ENCODE measurements at regions not wholly inside any gene's neighbourhood (a gene's known extent, or its start where the extent isn't known, plus 50 kb on each side); places are given as distances from the start of the nearest gene placed in this dataset.
"Not testable (repeated sequence)": the region's sequence is repeated elsewhere in the genome, so short reads cannot be mapped to it uniquely, and the experiment has no call there.

DNA sequence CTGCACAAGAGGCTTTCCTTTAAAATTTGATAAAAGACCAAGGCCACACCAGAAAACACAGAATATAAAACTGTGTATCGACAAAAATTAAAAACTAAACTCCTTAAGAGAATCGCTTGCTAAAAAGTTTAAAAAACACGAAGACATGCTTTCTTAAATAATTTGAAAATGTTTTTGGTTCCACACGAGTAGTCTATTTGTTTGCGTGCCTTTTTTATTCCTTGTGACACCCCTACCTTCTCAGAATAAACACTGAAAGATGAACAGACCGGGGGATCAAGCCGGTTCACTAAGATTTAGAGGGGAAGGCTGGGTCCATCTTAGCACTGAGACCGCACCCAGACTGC is 256.4 kb upstream of the STARD13 start:
- DNase-seq (ENCODE audit: low spot score) = no peak
- intact Hi-C loops (cut with DNase I) = loop anchor here (1.0 to 5.0 kb wide), 10 partner anchors 31 to 955 kb away; partner anchors contain the start of genes PDS5B and STARD13

DNA sequence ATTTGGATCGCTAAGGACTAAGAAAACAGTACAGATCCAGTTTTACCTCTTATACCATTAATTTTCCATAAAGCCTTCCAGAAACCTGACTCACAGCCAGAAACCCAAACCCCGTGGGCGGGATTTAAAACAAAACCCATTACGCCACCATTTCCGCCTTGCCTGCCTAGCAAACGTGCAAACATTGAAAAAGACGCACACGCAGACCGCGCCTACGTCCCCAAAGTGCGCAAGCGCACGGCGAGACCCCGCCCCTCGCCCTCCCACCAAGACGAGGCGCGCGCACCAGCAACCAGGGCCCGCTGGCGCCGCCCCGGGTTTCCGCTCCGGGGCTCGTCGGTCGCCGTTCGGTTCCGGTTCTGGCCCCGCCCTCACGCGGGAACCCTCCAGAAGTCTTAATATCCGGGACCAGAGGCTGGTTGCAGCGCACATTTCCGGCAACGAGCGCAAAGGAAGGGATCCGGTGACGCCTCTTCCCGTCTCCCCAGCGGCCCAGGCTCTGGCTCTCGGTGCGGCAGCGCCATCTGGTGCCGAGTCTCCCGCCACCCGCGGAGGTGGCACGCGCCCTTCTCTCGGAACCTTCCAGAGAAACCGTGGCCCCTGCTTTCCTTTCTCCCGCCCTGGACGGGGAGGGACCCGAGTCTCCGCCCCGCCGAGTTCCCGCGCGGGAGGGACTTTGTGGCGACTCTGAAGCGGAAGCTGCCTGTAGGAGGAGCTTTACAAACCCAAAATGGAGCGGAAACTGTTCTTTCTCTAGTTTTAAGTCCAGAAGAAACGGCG is 256.9 kb upstream of the STARD13 start:
- peak; percentile 99 for DNase-seq (ENCODE audit: low spot score)
- intact Hi-C loops (cut with DNase I) = loop anchor here (1.0 to 5.0 kb wide), 9 partner anchors 50 to 956 kb away; partner anchors contain the start of genes PDS5B and STARD13

DNA sequence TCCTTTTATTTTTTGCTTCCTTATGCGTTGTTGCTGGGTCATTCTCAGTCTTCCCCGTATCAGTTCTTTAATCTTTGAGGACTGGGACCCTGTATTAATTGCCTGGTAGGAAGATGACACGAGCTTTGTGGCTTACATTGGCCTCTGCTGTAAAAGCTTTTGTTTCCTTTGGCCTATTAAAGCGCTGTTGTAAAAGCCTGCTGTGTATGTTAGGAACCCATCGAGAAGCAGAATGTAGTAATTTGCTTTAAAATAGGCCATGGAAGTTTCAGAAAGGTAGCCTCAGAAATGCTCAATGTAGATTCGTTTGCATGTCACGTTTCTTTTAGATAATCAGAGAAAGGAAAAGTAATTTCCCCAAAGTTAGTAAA is 257.5 kb upstream of the STARD13 start:
- intact Hi-C loops (cut with DNase I) = loop anchor here (2.0 to 5.0 kb wide), 6 partner anchors 51 to 956 kb away; partner anchors contain the start of gene PDS5B
- DNase-seq (ENCODE audit: low spot score) = no peak

DNA sequence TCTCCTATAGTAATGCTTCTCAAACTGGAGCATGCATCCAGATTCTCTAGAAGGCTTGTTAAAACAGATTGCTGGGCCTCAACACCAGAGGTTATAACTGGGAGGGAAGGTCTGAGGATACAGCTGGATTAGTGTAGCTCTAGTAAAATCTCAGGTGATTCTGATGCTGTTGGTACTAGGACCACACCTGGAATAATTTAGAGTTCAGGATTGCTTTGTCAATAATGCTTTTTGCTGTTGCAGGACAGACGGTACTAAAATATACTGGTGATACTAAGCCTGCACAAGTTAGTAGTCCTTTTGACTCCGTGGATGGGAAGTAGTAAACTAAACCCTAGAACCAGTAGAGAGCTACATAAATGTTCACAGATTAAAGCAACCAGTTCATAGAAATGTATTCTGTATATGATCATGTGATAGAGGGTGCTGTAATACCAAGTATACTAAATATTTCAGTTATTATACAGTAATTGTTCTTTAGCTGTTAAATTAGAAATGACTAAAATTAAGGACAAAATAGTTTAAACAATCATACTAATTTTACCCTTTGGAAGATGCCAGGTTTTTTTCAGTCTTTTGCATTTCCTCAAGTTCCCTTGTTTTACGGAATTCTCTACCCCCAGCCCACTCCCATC is 258.2 kb upstream of the STARD13 start:
- intact Hi-C loops (cut with DNase I) = loop anchor here (2.0 to 5.0 kb wide), 6 partner anchors 51 to 957 kb away; partner anchors contain the start of gene PDS5B
- no peak for DNase-seq (ENCODE audit: low spot score)

DNA sequence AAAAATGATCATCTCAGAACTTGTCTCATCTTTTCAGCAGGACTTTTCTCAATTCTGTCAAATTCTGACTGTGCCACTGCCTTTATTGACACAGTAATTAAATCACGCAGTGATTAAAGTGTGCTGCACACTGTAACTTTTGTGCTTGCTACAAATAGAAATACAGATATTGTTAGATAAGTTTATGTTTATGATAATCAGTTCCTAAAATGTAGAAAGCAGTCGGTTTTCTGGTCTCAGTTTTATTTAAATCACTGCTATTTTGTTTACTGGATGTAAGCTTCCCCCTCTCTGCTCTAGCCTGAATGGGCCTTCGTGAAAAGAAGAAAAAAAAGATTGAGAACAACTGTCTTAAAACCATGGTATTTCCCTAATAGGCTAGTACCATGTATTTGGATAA is 258.8 kb upstream of the STARD13 start:
- no peak for DNase-seq (ENCODE audit: low spot score)
- intact Hi-C loops (cut with DNase I) = loop anchor here (5.0 kb wide), 3 partner anchors 52 to 317 kb away; no protein-coding TSS in a partner anchor

DNA sequence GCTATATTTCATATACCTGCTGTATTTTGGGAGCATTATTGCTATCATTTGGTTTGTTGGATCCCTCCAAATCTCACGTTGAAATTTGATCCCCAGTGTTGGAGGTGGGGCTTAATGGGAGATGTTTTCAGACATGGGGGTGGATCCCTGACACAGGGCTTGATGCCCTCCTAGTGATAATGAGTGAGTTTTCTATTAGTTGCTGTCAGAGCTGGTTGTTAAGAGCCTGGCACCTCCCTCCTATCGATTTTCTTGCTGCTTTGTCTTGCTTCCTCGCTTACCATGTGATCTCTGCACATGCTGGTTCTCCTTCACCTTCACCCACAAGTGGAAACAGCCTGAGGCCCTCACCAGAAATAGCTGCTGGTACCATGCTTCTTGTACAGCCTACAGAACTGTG is 259.9 kb upstream of the STARD13 start:
- no peak for DNase-seq (ENCODE audit: low spot score)
- intact Hi-C loops (cut with DNase I) = no loop called here

DNA sequence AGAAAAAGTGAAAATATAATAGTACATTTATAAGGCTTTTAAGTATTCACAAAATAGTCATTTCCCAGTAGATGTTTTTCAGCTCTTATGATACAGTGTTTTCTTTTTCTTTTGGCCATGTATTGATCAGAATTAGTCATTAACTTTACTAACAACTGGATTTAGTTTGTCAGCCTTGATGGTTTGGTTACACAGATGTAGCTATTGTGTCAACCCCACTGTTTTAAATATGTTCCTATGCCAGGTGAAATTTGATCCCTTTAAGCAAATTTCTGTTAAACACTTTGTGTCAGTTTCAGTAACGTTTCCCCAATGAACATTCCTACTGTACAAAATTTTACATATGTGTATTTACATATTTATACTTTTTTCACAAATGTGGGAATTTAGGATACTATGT is 261.5 kb upstream of the STARD13 start:
- intact Hi-C loops (cut with DNase I) = no loop called here
- no peak for DNase-seq (ENCODE audit: low spot score)

DNA sequence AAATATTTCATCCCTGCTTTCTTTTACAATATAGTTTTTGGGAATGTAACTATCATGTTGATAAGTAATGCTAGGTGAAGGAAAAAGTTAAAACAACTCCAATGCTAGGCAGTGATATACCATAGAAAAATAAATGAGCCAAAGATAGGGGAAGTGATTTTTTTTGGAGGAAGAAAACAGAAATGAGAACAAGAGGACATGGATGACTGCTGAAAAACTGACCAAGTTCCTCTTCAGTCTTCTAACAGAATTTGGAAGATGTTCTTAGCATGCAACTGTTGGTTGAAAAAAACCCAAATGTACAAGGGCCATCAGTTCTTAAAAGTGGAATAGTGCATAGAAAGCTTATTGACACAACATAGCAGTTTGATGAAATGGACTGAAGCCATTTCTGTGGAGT is 262.5 kb upstream of the STARD13 start:
- intact Hi-C loops (cut with DNase I) = no loop called here
- DNase-seq (ENCODE audit: low spot score) = no peak

DNA sequence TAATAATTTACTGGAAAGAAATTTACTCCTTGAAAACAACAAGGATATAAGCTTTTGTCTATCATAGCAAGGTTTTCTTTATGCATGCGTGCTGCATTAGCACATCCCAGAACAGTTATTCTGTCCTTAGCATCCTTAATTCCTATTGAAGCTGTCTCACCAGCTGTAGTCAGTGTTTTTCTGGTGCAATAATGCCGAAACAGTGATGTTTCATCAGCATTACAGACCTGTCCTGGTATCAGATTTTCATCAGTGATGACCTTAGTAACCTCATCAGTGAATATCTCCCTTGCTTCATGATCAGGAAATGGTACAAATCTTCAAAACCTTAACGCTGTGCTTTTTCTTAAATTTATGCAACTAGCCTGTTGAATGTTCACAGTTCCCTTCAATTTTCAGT is 264.7 kb upstream of the STARD13 start:
- intact Hi-C loops (cut with DNase I) = no loop called here
- DNase-seq (ENCODE audit: low spot score) = no peak

DNA sequence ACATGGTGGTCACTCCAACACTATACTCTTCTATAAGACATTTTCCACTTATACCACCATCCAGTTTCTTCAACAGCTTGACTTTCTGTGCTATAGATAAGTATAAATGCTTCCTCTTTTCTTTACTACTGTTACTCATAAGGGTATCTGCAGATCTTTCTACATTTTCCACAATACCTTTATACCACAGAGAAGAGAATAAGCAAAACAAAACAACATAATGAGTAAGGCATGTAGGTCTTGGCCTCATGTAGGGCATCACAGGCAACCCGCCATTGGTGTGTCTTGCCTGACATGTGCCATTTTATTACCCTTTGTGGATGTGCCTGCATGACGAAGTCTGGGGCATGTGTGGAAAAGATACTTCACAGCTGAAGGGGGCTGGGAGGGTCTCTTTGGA is 265.3 kb upstream of the STARD13 start:
- intact Hi-C loops (cut with DNase I) = no loop called here
- no peak for DNase-seq (ENCODE audit: low spot score)

DNA sequence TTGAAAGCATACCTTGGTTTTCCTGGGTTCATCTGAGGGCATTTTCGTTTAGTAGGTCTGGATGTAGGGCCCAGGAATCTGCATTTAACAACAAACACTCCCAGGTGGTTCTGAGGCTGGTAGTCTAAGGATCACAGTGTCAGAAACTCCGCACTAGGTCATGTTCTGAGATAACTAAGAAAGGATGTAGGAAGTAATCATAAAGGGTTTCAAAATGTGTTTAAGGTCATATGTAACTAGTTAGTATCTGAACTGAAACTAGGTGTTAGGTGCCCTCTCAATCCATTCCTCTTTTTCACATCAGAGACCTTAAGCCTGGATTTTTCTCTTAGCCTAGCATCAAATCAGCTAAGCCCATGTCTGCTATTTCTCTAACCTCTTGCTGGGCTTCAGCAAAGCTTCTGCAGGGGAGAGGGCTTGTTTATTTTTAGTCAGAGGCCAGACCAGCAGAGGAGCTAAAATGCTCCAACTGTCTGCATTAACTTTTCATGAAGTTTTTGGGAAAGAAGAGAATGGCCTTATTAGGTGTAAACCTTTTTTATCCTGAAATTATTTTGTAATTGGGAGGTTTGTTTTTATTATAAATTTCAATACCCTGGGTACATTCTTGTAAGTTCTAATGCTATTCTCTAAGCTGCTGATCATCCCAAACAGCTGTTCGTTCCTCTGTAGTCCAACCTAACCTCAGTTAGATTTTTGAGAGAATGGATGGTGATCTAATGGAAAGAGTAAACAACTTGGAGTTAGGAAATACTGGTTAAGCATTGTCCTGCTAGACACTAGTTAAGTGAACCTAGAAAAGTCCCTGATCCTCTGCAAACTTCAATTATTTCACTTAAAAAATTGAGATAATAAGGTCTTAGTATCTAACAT is 262.8 kb upstream of the RFC3 start:
- intact Hi-C loops (cut with DNase I) = no loop called here
- no peak for DNase-seq (ENCODE audit: low spot score)

DNA sequence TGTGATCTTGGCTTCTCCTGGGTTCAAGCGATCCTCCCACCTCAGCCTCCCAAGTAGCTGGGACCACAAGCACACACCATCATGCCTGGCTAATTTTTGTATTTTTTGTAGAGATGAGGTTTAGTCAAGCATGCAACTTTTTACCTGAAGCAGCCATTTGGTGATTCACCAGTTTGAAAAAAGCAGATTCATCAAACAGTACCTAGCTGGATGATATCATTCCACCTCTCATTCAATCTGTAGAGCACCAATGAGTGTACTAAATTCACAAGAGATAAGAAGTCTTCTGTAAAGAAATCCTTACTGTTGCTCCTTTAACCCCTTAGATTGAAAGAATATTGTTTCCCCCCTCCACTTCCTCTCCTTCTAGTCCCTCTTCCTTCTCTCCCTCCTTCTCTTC is 261.1 kb upstream of the RFC3 start:
- no peak for DNase-seq (ENCODE audit: low spot score)
- intact Hi-C loops (cut with DNase I) = no loop called here

DNA sequence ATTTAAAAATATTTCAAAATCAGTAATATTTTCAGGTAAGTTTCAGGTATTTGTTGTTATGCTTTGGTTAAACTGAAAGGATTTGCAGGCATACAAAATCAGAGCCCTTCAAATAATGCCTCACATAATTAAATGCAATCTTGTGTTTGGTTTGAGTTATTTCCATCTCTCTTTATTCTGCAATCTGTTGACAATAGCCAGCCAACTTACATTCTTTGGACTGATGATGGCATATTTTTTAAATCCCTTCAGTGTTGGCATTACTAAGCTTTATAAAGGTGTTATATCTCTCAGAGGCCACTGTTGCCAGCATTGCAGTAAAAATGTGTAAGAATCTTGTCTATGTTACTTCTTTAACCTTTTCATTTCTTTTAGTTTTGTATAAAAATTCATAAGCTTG is 257.2 kb upstream of the RFC3 start:
- intact Hi-C loops (cut with DNase I) = no loop called here
- no peak for DNase-seq (ENCODE audit: low spot score)

DNA sequence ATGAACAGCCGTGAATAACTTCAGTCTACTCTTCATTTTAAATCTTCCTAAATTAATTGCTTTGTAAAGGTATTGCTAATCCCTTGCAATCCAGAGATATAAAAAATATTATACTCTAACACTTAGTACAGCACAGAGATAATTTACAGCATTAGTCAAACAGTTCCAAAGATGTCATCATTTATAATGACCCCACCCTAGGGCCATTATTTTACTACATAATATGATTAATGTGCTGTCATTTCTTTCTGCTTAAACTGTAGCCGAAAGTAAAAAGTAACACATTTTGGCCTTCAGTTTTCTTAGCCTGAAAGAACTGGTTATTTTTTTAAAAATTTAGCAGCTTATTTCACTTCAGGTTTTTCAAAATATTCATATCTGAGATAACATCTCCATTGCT is 256.3 kb upstream of the RFC3 start:
- DNase-seq (ENCODE audit: low spot score) = no peak
- intact Hi-C loops (cut with DNase I) = no loop called here

DNA sequence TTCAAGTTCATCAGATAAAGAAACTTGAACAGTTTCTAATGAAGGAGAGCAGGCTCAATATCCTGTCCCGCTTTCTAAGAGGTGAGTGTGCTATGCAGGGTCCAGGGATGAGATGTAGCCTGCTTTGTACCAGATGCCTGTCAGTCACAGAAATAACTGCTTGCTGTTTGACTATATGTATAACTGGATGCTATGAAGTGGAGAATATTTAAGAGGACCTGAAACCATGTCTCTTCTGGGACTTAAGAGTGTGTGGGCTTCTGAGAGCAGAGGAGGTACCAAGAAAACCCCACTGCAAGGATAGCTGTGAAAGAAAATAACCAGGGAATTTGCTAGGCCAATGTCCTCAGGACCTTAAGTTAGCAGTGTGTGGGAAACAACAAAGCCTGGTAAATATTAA is 246.3 kb upstream of the RFC3 start:
- no peak for DNase-seq (ENCODE audit: low spot score)
- intact Hi-C loops (cut with DNase I) = no loop called here

DNA sequence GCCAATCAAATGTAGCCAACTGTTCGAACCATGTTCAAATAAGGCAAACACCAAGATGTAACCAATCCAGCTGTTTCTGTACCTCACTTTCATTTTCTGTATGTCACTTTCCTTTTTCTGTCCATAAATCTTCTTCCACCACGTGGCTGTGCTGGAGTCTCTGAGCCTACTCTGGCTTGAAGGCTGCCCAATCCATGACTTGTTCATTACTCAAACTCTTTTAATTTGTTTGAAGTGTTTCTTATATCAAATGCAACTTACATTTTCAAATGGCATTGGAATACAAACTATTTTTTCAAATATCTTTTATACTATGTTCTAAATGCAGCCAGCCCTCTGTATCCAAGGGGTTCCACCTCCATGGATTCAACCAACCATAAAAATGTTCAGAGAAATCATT is 245.6 kb upstream of the RFC3 start:
- DNase-seq (ENCODE audit: low spot score); intact Hi-C loops (cut with DNase I): not testable (repeated sequence)

DNA sequence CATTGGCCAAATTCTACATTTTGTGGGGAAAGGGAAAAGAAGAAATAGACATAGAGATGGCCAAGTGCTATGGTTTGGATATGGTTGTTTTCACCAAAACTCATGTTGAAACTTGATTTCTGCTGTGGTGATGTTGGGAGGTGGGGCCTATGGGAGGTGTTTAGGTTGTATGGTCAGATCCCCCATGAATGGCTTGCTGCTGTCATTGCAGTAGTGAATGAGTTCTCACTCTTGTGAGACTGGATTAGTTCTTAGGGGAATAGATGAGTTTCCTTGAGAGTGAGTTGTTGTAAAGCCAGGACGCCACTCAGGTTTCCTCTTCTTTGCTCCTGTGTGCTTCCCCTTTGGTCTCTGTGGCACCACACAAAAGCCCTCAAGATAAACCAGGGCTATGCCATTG is 242.6 kb upstream of the RFC3 start:
- no peak for DNase-seq (ENCODE audit: low spot score)
- intact Hi-C loops (cut with DNase I) = no loop called here

DNA sequence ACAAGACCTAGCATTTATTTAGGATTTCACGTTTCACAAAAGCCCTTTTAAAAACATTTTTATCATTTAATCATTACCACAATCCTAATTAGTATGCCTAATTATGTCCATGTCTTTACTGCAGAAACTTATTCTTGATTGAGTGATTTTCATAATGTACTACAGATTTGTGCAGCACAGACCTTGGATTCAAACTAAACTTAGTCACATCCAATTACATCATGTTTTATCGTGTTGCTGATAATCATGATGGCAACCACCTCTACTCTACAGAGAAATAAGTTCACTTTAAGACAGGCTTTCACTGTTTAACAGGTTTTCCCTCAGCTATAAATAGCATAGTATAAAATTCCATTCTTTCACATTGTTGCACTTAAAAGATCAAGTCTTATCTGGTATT is 240.9 kb upstream of the RFC3 start:
- intact Hi-C loops (cut with DNase I) = no loop called here
- DNase-seq (ENCODE audit: low spot score) = no peak

DNA sequence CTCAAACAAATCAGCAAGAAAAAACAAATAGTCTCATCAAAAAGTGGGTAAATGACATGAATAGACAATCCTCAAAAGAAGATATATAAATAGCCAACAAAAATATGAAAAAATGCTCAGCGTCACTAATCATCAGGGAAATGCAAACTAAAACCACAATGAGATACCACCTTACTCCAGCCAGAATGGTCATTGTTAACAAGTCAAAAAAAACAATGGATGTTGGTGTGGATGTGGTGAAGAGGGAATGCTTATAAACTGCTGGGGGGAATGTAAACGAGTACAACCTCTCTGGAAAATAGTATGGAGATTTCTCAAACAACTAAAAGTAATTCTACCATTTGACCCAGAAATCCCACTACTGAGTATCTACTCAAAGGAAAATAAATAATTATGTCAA is 239.2 kb upstream of the RFC3 start:
- no peak for DNase-seq (ENCODE audit: low spot score)
- intact Hi-C loops (cut with DNase I) = no loop called here

DNA sequence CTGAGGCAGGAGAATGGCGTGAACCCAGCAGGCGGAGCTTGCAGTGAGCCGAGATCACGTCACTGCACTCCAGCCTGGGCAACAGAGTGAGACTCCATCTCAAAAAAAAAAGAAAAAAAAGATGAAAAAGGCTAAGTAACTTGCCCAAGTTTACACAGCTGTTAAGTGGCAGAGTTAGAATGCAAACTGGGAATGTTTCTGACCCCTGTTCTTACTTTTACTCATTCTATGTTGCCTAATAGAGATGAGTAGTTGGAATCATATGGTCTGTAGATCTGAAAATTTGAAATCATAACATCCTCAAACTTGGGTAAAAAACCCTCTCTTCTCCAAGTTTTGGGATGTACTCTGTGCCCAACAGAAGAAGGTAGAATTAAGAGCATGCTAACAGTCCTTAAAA is 235.8 kb upstream of the RFC3 start:
- intact Hi-C loops (cut with DNase I) = no loop called here
- no peak for DNase-seq (ENCODE audit: low spot score)
